ENCODE measurements at regions not wholly inside any gene's neighbourhood (a gene's known extent, or its start where the extent isn't known, plus 50 kb on each side); places are given as distances from the start of the nearest gene placed in this dataset.

GRCh38 chr11:110907629-110908028 lies 195.4 kb upstream of the ARHGAP20 start:
- TF ChIP-seq, protein P1, sequence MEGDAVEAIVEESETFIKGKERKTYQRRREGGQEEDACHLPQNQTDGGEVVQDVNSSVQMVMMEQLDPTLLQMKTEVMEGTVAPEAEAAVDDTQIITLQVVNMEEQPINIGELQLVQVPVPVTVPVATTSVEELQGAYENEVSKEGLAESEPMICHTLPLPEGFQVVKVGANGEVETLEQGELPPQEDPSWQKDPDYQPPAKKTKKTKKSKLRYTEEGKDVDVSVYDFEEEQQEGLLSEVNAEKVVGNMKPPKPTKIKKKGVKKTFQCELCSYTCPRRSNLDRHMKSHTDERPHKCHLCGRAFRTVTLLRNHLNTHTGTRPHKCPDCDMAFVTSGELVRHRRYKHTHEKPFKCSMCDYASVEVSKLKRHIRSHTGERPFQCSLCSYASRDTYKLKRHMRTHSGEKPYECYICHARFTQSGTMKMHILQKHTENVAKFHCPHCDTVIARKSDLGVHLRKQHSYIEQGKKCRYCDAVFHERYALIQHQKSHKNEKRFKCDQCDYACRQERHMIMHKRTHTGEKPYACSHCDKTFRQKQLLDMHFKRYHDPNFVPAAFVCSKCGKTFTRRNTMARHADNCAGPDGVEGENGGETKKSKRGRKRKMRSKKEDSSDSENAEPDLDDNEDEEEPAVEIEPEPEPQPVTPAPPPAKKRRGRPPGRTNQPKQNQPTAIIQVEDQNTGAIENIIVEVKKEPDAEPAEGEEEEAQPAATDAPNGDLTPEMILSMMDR (IDR thresholded peaks at IDR 0.05): no peak
- no peak for TF ChIP-seq TCF7L2 (IDR thresholded peaks at IDR 0.05; ENCODE audit: low read depth, low read length)
- TF ChIP-seq, protein P2, sequence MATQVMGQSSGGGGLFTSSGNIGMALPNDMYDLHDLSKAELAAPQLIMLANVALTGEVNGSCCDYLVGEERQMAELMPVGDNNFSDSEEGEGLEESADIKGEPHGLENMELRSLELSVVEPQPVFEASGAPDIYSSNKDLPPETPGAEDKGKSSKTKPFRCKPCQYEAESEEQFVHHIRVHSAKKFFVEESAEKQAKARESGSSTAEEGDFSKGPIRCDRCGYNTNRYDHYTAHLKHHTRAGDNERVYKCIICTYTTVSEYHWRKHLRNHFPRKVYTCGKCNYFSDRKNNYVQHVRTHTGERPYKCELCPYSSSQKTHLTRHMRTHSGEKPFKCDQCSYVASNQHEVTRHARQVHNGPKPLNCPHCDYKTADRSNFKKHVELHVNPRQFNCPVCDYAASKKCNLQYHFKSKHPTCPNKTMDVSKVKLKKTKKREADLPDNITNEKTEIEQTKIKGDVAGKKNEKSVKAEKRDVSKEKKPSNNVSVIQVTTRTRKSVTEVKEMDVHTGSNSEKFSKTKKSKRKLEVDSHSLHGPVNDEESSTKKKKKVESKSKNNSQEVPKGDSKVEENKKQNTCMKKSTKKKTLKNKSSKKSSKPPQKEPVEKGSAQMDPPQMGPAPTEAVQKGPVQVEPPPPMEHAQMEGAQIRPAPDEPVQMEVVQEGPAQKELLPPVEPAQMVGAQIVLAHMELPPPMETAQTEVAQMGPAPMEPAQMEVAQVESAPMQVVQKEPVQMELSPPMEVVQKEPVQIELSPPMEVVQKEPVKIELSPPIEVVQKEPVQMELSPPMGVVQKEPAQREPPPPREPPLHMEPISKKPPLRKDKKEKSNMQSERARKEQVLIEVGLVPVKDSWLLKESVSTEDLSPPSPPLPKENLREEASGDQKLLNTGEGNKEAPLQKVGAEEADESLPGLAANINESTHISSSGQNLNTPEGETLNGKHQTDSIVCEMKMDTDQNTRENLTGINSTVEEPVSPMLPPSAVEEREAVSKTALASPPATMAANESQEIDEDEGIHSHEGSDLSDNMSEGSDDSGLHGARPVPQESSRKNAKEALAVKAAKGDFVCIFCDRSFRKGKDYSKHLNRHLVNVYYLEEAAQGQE (IDR thresholded peaks at IDR 0.05; ENCODE audit: insufficient read depth in 1 of 2, low read depth in 2 of 2, low read length in 1 of 2): no peak
- no peak for TF ChIP-seq SIN3A (IDR thresholded peaks at IDR 0.05; ENCODE audit: borderline replicate concordance, insufficient read depth, low read depth, low read length)
- no peak for TF ChIP-seq POLR2AphosphoS5 (IDR thresholded peaks at IDR 0.05; ENCODE audit: low read depth, low read length)
